H1 (cell line): ENCODE measurements at regions not wholly inside any gene's neighbourhood (a gene's known extent, or its start where the extent isn't known, plus 50 kb on each side); places are given as distances from the start of the nearest gene placed in this dataset.

Experiments
- JUND ChIP-seq: IDR thresholded peaks from 2 replicates; pipeline ENCODE4 v1.6.1; 2011; ENCODE audit warnings: mild to moderate bottlenecking, improper control_type of control experiment, low read length
- YY1 ChIP-seq: IDR thresholded peaks from 2 replicates; pipeline ENCODE4 v1.6.1; 2011; ENCODE audit warnings: low read depth, mild to moderate bottlenecking, low read length
- TF ChIP-seq, protein P1 (sequence below): IDR thresholded peaks from 2 replicates; pipeline ENCODE4 v1.6.1; 2011; ENCODE audit warnings: low read length, improper control_type of control experiment

DNA sequence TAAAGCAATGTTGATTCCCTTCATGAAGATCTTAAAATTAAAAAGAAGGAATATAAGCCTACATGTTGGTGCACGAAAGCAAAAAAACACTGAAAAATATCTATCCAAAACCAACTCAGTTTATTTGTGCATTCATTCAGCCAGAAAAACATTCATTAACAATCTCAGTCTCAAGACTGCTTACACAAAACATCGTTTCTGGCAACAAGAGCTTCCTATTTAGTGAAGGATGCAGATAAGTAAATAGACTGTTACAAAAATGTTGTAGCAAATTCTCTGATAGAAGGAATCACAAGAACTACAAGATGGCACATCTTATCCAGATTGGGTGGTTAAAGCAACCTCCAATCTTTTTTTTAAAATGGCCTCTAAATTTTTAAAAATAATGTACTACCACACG, 69.7 kb upstream of the DCN start (continued):
- TF ChIP-seq, protein P1, sequence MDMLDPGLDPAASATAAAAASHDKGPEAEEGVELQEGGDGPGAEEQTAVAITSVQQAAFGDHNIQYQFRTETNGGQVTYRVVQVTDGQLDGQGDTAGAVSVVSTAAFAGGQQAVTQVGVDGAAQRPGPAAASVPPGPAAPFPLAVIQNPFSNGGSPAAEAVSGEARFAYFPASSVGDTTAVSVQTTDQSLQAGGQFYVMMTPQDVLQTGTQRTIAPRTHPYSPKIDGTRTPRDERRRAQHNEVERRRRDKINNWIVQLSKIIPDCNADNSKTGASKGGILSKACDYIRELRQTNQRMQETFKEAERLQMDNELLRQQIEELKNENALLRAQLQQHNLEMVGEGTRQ = no peak
- no peak for TF ChIP-seq JUND
- TF ChIP-seq YY1 = no peak
